NCI-H2029 (cell line): ENCODE measurements at regions not wholly inside any gene's neighbourhood (a gene's known extent, or its start where the extent isn't known, plus 50 kb on each side); places are given as distances from the start of the nearest gene placed in this dataset.
"Not testable (repeated sequence)": the region's sequence is repeated elsewhere in the genome, so short reads cannot be mapped to it uniquely, and the experiment has no call there.

Source experiments
- DNase-seq: peaks from one replicate; lab custom pipeline; 2025; lab: John Stamatoyannopoulos, UW

- no peak for DNase-seq
These were observed 869.4 kb upstream of the VRK2 start for GRCh38 chr2:57177176-57177575.

GRCh38 chr2:57180042-57180567 is 866.5 kb upstream of the VRK2 start:
- no peak for DNase-seq

GRCh38 chr2:57180678-57181077 is 865.9 kb upstream of the VRK2 start:
- no peak for DNase-seq

- no peak for DNase-seq
These were observed 865.1 kb upstream of the VRK2 start for GRCh38 chr2:57181315-57182038.

GRCh38 chr2:57182916-57183315 is 863.7 kb upstream of the VRK2 start:
- no peak for DNase-seq

GRCh38 chr2:57185568-57185967 is 861.0 kb upstream of the VRK2 start:
- DNase-seq, result no peak

- DNase-seq, result no peak
These were observed 856.6 kb upstream of the VRK2 start for GRCh38 chr2:57190007-57190406.

GRCh38 chr2:57199663-57200062 is 846.9 kb upstream of the VRK2 start:
- DNase-seq, result no peak

GRCh38 chr2:57204364-57204763 is 842.2 kb upstream of the VRK2 start:
- DNase-seq, result no peak

GRCh38 chr2:57205241-57205640 is 841.4 kb upstream of the VRK2 start:
- no peak for DNase-seq

GRCh38 chr2:57207191-57207590 is 839.4 kb upstream of the VRK2 start:
- DNase-seq, result no peak

- no peak for DNase-seq
These were observed 836.8 kb upstream of the VRK2 start for GRCh38 chr2:57209799-57210198.

GRCh38 chr2:57210855-57211254 is 835.8 kb upstream of the VRK2 start:
- no peak for DNase-seq

- DNase-seq, result no peak
These were observed 829.6 kb upstream of the VRK2 start for GRCh38 chr2:57217013-57217412.

GRCh38 chr2:57218206-57218605 is 828.4 kb upstream of the VRK2 start:
- DNase-seq, result no peak

GRCh38 chr2:57229706-57230105 is 816.9 kb upstream of the VRK2 start:
- DNase-seq, result not testable (repeated sequence)

GRCh38 chr2:57232341-57232740 is 814.3 kb upstream of the VRK2 start:
- DNase-seq, result not testable (repeated sequence)

- DNase-seq, result not testable (repeated sequence)
These were observed 795.1 kb upstream of the VRK2 start for GRCh38 chr2:57251495-57251894.

GRCh38 chr2:57276408-57276807 is 770.2 kb upstream of the VRK2 start:
- DNase-seq, result not testable (repeated sequence)

- no peak for DNase-seq
These were observed 768.2 kb upstream of the VRK2 start for GRCh38 chr2:57278451-57278850.

- DNase-seq, result no peak
These were observed 755.4 kb upstream of the VRK2 start for GRCh38 chr2:57291209-57291608.

- no peak for DNase-seq
These were observed 749.6 kb upstream of the VRK2 start for GRCh38 chr2:57296795-57297517.

- no peak for DNase-seq
These were observed 732.9 kb upstream of the VRK2 start for GRCh38 chr2:57313678-57314077.
